SH-SY5Y (cell line): ENCODE measurements at regions not wholly inside any gene's neighbourhood (a gene's known extent, or its start where the extent isn't known, plus 50 kb on each side); places are given as distances from the start of the nearest gene placed in this dataset.

ENCODE experiments used
- GATA2 ChIP-seq: IDR thresholded peaks from 2 replicates; pipeline ENCODE4 v1.6.1; 2011; ENCODE audit warnings: mild to moderate bottlenecking, low read depth, low read length
- GATA3 ChIP-seq: IDR thresholded peaks from 2 replicates; pipeline ENCODE4 v1.6.1; 2011; ENCODE audit warnings: low read depth, mild to moderate bottlenecking, low read length, moderate library complexity

DNA sequence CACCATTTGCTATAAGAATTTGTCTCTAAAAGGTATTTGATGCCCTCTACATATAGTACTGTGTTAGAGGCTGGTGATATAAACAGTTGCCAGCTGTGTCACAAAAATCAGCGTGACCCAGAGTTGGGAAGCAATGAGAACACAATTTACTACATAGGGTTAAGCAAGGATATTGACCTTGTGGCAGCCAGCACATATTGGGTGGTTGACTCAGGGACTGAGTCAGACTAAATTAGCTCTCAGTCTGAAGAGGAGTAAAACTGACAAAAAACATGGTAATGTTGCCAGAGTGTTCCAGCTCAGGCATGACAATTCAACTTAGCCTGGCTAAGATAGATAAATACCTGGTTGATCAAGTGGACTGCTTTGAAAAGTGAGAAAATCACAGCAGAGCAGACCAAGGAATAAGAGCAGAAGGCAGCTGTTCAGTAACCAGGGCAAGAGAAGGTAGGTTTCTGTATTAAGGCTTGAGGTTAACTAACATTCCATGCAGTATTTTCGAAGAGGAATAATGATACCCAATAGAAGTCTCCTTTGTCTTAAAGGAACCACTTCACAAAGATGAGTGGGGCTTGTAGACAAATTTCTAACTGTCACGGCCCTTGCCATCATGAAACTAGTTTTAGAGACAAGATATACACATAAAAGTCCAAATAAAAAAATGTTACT lies 108.2 kb upstream of the ERBB4 start:
- TF ChIP-seq GATA3 (no peak), GATA2 (no peak)
